HepG2 (cell line): ENCODE measurements at regions not wholly inside any gene's neighbourhood (a gene's known extent, or its start where the extent isn't known, plus 50 kb on each side); places are given as distances from the start of the nearest gene placed in this dataset.

ENCODE experiments used
- ATAC-seq: fragments of 200-7000 bp; cut with Tn5 transposase; 3 replicates; pipeline ENCODE4 v1.9.1; 2020; ENCODE audit warnings: mild to moderate bottlenecking, moderate library complexity
- BruUV-seq: library from RNA; stranded (reverse); fragments of 400-500 nt; replicated peaks from 2 replicates; lab custom pipeline; 2021; lab: Mats Ljungman, UMichigan
- CTCF ChIA-PET: fragments of 300-600 bp; formaldehyde crosslinking; extraction: SDS; loops from one replicate; lab custom pipeline; 2021; ENCODE audit warnings: low total read pairs, inconsistent platforms, low intra/inter-chr PET ratio; lab: Yijun Ruan, JAX
- POLR2A ChIA-PET: fragments of 350-600 bp; sonication (Branson Sonifier 250); formaldehyde crosslinking; loops from one replicate; lab custom pipeline; 2020; ENCODE audit warnings: antibody characterized with exemption, inconsistent platforms; lab: Yijun Ruan, JAX
- DNase-seq: peaks from one replicate; pipeline ENCODE4 v3.0.0-alpha.2; 2015; ENCODE audit warnings: low spot score
- FAIRE-seq: peaks from 3 replicates; lab custom pipeline; 2011; peaks lifted over from hg19 to GRCh38; lab: Jason Lieb, UNC
- H2AFZ ChIP-seq: one replicate; pipeline ENCODE4 v1.6.1; 2011; ENCODE audit warnings: low read length, inconsistent platforms
- H3K27ac ChIP-seq: fragments of 300-600 bp; 3 replicates; pipeline ENCODE4 v1.8.0; 2011; ENCODE audit warnings: mixed run types, mild to moderate bottlenecking, mixed read lengths, low read length, inconsistent platforms; ENCODE audit not compliant: insufficient read depth; ENCODE audit errors: extremely low read length
- H3K27me3 ChIP-seq, 2 experiments: fragments of 200-600 bp in 1 of 2; 2 replicates in 1 of 2; 3 replicates in 1 of 2; pipeline versions ENCODE4 v1.6.0 to v1.8.0; 2011; ENCODE audit warnings: low read length in 2 of 2, mild to moderate bottlenecking in 2 of 2, moderate library complexity in 2 of 2, inconsistent platforms in 1 of 2; ENCODE audit not compliant: insufficient read depth in 2 of 2, control insufficient read depth in 1 of 2
- H3K36me3 ChIP-seq, 2 experiments: fragments of 200-600 bp in 1 of 2; replicated peaks in 1 of 2; 2 replicates in 1 of 2; 3 replicates in 1 of 2; pipeline versions ENCODE4 v1.5.1 to v1.8.0; 2011; ENCODE audit warnings: low read length in 2 of 2, inconsistent platforms in 1 of 2; ENCODE audit not compliant: insufficient read depth in 2 of 2, control insufficient read depth in 1 of 2
- H3K4me1 ChIP-seq: 2 replicates; pipeline ENCODE4 v1.5.1; 2012; ENCODE audit warnings: low read length, inconsistent platforms; ENCODE audit not compliant: insufficient read depth
- H3K4me2 ChIP-seq: 2 replicates; pipeline ENCODE4 v1.6.0; 2011; ENCODE audit warnings: low read depth, low read length, inconsistent platforms
- H3K4me3 ChIP-seq, 3 experiments: fragments of 200-600 bp in 1 of 3; sonication (generic), shearing (Covaris generic) in 1 of 3; replicated peaks in 1 of 3; 2 replicates each; pipeline ENCODE4 v1.5.1; 2011 to 2016; ENCODE audit warnings: low read length in 3 of 3, inconsistent platforms in 2 of 3, low read depth in 2 of 3, mild to moderate bottlenecking in 2 of 3, control low read depth in 1 of 3, mixed read lengths in 1 of 3; ENCODE audit not compliant: insufficient read depth in 1 of 3
- H3K79me2 ChIP-seq: one replicate; pipeline ENCODE4 v1.6.1; 2011; ENCODE audit warnings: low read length, inconsistent platforms; ENCODE audit not compliant: insufficient read depth
- H3K9ac ChIP-seq: 2 replicates; pipeline ENCODE4 v1.6.0; 2011; ENCODE audit warnings: mild to moderate bottlenecking, low read depth, low read length, inconsistent platforms; ENCODE audit not compliant: insufficient read depth
- H3K9me3 ChIP-seq: 2 replicates; pipeline ENCODE4 v1.5.1; 2012; ENCODE audit warnings: mild to moderate bottlenecking, low read length
- H4K20me1 ChIP-seq: 2 replicates; pipeline ENCODE4 v1.6.0; 2011; ENCODE audit warnings: inconsistent platforms, mild to moderate bottlenecking, low read length, moderate library complexity; ENCODE audit not compliant: insufficient read depth
- HOXA5 ChIP-seq: sonication (generic); formaldehyde crosslinking; IDR thresholded peaks from 2 replicates; pipeline ENCODE4 v1.4.0; 2020; ENCODE audit warnings: missing genetic modification reagents
- LCORL ChIP-seq, 2 experiments: fragments of 450-650 bp in 1 of 2; sonication (generic) in 1 of 2; formaldehyde crosslinking in 1 of 2; IDR thresholded peaks; 2 replicates each; pipeline versions ENCODE4 v1.5.0 to v1.6.1; 2017 to 2020; ENCODE audit warnings: antibody characterized with exemption in 1 of 2, missing genetic modification reagents in 1 of 2
- PCBP2 ChIP-seq: fragments of 200-400 bp; formaldehyde crosslinking; optimal IDR thresholded peaks from 2 replicates; pipeline ENCODE3; 2018; ENCODE audit warnings: low read length, low read depth; ENCODE audit not compliant: poor library complexity, severe bottlenecking
- POLR2A ChIP-seq, 2 experiments: IDR thresholded peaks; 2 replicates each; pipeline ENCODE4 v1.6.1; 2011; ENCODE audit warnings: low read depth in 2 of 2, low read length in 2 of 2, mild to moderate bottlenecking in 1 of 2, moderate library complexity in 1 of 2; ENCODE audit not compliant: insufficient read depth in 1 of 2
- RBM22 ChIP-seq: fragments of 200-400 bp; formaldehyde crosslinking; optimal IDR thresholded peaks from 2 replicates; pipeline ENCODE3; 2017; ENCODE audit warnings: mild to moderate bottlenecking, low read length, moderate library complexity
- SNRNP70 ChIP-seq: fragments of 200-400 bp; formaldehyde crosslinking; IDR thresholded peaks from 2 replicates; pipeline ENCODE4 v1.6.1; 2017; ENCODE audit warnings: mild to moderate bottlenecking, low read depth, low read length, moderate library complexity
- ZNF446 ChIP-seq: sonication (generic); formaldehyde crosslinking; IDR thresholded peaks from 2 replicates; pipeline ENCODE4 v1.5.0; 2020; ENCODE audit warnings: mild to moderate bottlenecking, missing genetic modification reagents
- WGBS: methylation state at CpG from one replicate; pipeline ENCODE4 v1.1.6; 2017; ENCODE audit warnings: low lambda C conversion rate; 5-methylcytosine and 5-hydroxymethylcytosine counted together
- in situ Hi-C: cut with HindIII; loops from 2 replicates; pipeline ENCODE4 v1.10.0; 2017; ENCODE audit warnings: low pct_unique_long_range_greater_than_20kb; ENCODE audit not compliant: extremely low pct_ligation_motif_present
- intact Hi-C: fragments of 100-400 bp; cut with micrococcal nuclease; formaldehyde crosslinking; loops from one replicate; pipeline ENCODE4 v1.10.0; 2022; ENCODE audit not compliant: unreplicated experiment
- TF ChIP-seq, protein P1 (sequence below), 2 experiments: IDR thresholded peaks; 2 replicates each; pipeline ENCODE4 v1.6.1; 2011 to 2012; ENCODE audit warnings: low read length in 2 of 2, borderline replicate concordance in 1 of 2, low read depth in 1 of 2, mild to moderate bottlenecking in 1 of 2, moderate library complexity in 1 of 2
- TF ChIP-seq, protein P2 (sequence below), 2 experiments: fragments of 450-650 bp in 1 of 2; sonication (generic) in 1 of 2; formaldehyde crosslinking; IDR thresholded peaks; 2 replicates each; pipeline versions ENCODE4 v1.5.0 to v1.8.0; 2020 to 2022; ENCODE audit warnings: mild to moderate bottlenecking in 1 of 2, missing genetic modification reagents in 1 of 2

DNA sequence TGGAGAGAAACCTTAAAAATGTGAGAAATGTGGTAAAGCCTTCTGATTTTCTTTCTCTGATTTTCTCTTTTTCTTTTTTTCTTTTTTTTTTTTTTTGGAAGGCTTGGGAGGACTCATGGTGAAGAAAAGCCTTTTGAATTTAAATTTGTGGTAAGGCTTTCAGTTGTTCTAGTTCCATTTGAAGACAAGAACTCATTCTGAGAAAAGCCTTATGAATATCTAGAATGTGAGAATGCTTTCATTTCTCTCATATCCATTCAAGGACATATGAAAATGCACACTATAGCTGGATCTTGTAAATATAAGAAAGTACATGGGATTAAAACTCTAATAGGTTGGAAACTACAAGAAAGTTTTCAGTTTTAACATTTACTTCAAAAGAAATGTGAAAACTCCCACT lies 1045.2 kb upstream of the NRXN1 start (continued):
- TF ChIP-seq, protein P1, sequence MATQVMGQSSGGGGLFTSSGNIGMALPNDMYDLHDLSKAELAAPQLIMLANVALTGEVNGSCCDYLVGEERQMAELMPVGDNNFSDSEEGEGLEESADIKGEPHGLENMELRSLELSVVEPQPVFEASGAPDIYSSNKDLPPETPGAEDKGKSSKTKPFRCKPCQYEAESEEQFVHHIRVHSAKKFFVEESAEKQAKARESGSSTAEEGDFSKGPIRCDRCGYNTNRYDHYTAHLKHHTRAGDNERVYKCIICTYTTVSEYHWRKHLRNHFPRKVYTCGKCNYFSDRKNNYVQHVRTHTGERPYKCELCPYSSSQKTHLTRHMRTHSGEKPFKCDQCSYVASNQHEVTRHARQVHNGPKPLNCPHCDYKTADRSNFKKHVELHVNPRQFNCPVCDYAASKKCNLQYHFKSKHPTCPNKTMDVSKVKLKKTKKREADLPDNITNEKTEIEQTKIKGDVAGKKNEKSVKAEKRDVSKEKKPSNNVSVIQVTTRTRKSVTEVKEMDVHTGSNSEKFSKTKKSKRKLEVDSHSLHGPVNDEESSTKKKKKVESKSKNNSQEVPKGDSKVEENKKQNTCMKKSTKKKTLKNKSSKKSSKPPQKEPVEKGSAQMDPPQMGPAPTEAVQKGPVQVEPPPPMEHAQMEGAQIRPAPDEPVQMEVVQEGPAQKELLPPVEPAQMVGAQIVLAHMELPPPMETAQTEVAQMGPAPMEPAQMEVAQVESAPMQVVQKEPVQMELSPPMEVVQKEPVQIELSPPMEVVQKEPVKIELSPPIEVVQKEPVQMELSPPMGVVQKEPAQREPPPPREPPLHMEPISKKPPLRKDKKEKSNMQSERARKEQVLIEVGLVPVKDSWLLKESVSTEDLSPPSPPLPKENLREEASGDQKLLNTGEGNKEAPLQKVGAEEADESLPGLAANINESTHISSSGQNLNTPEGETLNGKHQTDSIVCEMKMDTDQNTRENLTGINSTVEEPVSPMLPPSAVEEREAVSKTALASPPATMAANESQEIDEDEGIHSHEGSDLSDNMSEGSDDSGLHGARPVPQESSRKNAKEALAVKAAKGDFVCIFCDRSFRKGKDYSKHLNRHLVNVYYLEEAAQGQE (IDR thresholded peaks at IDR 0.05; ENCODE audit: borderline replicate concordance in 1 of 2, low read depth in 1 of 2, low read length in 2 of 2), result no peak

DNA sequence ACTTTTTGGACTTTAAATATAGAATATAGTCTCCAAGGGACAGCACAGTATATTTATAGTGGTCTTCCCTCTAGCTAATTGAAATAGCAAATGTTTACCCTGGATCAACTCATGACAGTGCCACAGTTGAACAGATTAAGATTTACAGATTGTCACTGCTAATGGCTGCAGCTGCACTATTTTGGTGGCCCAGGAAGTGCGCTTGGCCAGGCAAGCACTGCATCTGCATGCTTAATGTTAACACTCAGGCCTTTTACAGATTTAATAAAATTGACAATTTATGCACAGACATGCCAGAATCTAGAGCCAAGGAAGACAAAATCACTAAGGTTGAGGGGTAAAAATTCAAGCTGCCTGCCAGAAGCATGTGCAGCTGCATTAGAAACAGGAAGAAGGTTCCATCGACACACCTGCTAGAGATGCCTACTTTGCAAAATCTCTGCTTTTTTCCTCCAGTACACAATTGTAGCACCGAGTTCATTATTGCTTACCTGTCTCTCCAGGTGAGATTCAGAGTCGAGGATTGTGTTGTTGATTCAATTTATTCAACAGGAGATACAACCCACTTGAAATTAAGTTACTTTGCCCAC lies 1042.3 kb upstream of the NRXN1 start:
- H3K9me3 ChIP-seq, result peaks cover 47% of the 10 kb centered on the region
- ChIA-PET CTCF (no interaction called here), POLR2A (no interaction called here)
- TF ChIP-seq ZNF446, result no peak
- no peak for TF ChIP-seq POLR2A (IDR thresholded peaks at IDR 0.05; ENCODE audit: insufficient read depth in 1 of 2, low read depth in 2 of 2, low read length in 2 of 2)
- TF ChIP-seq, protein P2, sequence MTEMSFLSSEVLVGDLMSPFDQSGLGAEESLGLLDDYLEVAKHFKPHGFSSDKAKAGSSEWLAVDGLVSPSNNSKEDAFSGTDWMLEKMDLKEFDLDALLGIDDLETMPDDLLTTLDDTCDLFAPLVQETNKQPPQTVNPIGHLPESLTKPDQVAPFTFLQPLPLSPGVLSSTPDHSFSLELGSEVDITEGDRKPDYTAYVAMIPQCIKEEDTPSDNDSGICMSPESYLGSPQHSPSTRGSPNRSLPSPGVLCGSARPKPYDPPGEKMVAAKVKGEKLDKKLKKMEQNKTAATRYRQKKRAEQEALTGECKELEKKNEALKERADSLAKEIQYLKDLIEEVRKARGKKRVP (CRISPR knock-in tag; IDR thresholded peaks at IDR 0.05), result no peak
- TF ChIP-seq RBM22, result no peak
- no peak for TF ChIP-seq HOXA5 (CRISPR knock-in tag)
- no peak for TF ChIP-seq PCBP2
- no peak for TF ChIP-seq LCORL (IDR thresholded peaks at IDR 0.05)
- TF ChIP-seq LCORL (CRISPR knock-in tag; IDR thresholded peaks at IDR 0.05), result no peak
- TF ChIP-seq SNRNP70, result no peak
- H3K4me1 ChIP-seq, result no peaks in the 10 kb centered on the region
- no peaks in the 10 kb centered on the region for H3K36me3 ChIP-seq
- H3K4me3 ChIP-seq, result no peak overlapping the region
- H3K27me3 ChIP-seq, result no peaks in the 10 kb centered on the region
- no peak for DNase-seq
- ATAC-seq, result no peak
- intact Hi-C loops (no loop called here), in situ Hi-C loops (no loop called here)
- 0% methylated on average over 4 of the region's 4 CpGs for WGBS
- H3K79me2 ChIP-seq, result no peaks in the 10 kb centered on the region
- no peak overlapping the region for H3K4me2 ChIP-seq
- no peak for FAIRE-seq
- no peak overlapping the region for H3K9ac ChIP-seq
- no peak overlapping the region for H3K27ac ChIP-seq
- no peak overlapping the region for H2AFZ ChIP-seq
- H4K20me1 ChIP-seq, result no peaks in the 10 kb centered on the region
- no TSS peak for BruUV-seq
